ENCODE measurements at regions not wholly inside any gene's neighbourhood (a gene's known extent, or its start where the extent isn't known, plus 50 kb on each side); places are given as distances from the start of the nearest gene placed in this dataset.

DNA sequence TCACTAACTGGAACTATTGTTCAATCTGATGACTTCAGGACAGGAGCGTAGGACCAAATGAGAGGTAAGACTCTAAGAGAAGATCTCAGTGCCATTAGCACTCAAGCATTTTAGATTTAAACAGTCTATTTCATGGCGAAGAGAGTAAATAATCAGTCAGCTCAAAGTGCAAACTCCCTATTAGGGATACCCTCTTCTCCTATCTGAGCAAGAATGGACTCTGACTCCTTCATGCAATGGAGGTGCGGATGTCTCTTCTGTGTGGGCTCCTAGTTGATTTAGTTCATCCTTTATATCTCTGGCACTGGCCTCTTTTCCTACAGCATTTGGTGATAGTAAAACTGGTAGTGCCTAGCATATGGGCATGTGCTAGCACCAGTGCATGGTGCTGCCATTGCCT is 144.6 kb downstream of the SMC2 start:
- TF ChIP-seq, protein P1, sequence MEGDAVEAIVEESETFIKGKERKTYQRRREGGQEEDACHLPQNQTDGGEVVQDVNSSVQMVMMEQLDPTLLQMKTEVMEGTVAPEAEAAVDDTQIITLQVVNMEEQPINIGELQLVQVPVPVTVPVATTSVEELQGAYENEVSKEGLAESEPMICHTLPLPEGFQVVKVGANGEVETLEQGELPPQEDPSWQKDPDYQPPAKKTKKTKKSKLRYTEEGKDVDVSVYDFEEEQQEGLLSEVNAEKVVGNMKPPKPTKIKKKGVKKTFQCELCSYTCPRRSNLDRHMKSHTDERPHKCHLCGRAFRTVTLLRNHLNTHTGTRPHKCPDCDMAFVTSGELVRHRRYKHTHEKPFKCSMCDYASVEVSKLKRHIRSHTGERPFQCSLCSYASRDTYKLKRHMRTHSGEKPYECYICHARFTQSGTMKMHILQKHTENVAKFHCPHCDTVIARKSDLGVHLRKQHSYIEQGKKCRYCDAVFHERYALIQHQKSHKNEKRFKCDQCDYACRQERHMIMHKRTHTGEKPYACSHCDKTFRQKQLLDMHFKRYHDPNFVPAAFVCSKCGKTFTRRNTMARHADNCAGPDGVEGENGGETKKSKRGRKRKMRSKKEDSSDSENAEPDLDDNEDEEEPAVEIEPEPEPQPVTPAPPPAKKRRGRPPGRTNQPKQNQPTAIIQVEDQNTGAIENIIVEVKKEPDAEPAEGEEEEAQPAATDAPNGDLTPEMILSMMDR (IDR thresholded peaks at IDR 0.05), result no peak
- Histone ChIP-seq H3K9me3 (ENCODE audit: control insufficient read depth, insufficient read depth, low read length) (no peaks in the 10 kb centered on the region), H3K27ac (ENCODE audit: low read length) (no peak overlapping the region), H3K27me3 (ENCODE audit: control insufficient read depth, insufficient read depth, low read length) (no peaks in the 10 kb centered on the region), H3K4me1 (ENCODE audit: control insufficient read depth, insufficient read depth, low read length) (no peaks in the 10 kb centered on the region), H3K4me3 (ENCODE audit: low read length) (no peak overlapping the region), H3K36me3 (ENCODE audit: control insufficient read depth, insufficient read depth, low read length) (no peaks in the 10 kb centered on the region)
- intact Hi-C loops (cut with micrococcal nuclease), result no loop called here
- Mint-ChIP-seq H3K36me3 (no peaks in the 10 kb centered on the region), H3K27ac (no peak overlapping the region), H3K4me1 (no peaks in the 10 kb centered on the region), H3K27me3 (ENCODE audit: low read depth in 2 of 2) (no peaks in the 10 kb centered on the region), H3K4me3 (no peak overlapping the region), H3K9me3 (peaks cover 2 to 4% of the 10 kb centered on the region in 2 donors)
- DNase-seq (no peak), ATAC-seq (no peak)
- 75% methylated on average over 1 of the region's 3 CpGs for WGBS (ENCODE audit: insufficient coverage)

DNA sequence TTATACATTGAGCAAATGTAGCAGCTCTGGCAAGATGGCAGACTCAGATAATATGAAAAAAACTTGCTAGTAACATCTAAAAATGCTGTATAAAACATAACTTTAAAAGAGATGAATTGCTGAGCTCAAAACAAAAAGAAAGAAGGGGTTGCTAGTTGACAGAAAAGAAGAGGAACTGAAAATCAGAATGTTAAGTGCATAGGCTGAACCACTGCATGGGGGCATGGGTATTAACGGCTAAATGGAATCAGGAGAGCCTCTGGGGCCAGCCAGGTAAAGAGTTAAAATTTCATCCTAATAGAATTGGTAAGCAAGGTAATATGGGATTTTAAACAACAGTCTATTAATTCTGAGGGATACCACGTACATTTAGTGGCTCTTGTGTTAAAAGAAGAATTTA is 146.8 kb downstream of the SMC2 start:
- Histone ChIP-seq H3K36me3 (ENCODE audit: control insufficient read depth, insufficient read depth, low read length) (no peaks in the 10 kb centered on the region), H3K4me1 (ENCODE audit: control insufficient read depth, insufficient read depth, low read length) (no peaks in the 10 kb centered on the region), H3K27ac (ENCODE audit: low read length) (no peak overlapping the region), H3K9me3 (ENCODE audit: control insufficient read depth, insufficient read depth, low read length) (no peaks in the 10 kb centered on the region), H3K27me3 (ENCODE audit: control insufficient read depth, insufficient read depth, low read length) (no peaks in the 10 kb centered on the region), H3K4me3 (ENCODE audit: low read length) (no peak overlapping the region)
- ATAC-seq, result no peak
- H3K9me3 Mint-ChIP-seq, result peaks cover 4 to 5% of the 10 kb centered on the region in 2 donors
- H3K4me3 Mint-ChIP-seq, result no peak overlapping the region
- H3K36me3 Mint-ChIP-seq, result no peaks in the 10 kb centered on the region
- no peak overlapping the region for H3K27ac Mint-ChIP-seq
- no peaks in the 10 kb centered on the region for H3K4me1 Mint-ChIP-seq
- H3K27me3 Mint-ChIP-seq (ENCODE audit: low read depth in 2 of 2), result no peaks in the 10 kb centered on the region
- no peak for DNase-seq
- TF ChIP-seq, protein P1 (IDR thresholded peaks at IDR 0.05), result no peak
- 53% methylated on average over 2 of the region's 2 CpGs for WGBS (ENCODE audit: insufficient coverage)
- intact Hi-C loops (cut with micrococcal nuclease), result no loop called here

DNA sequence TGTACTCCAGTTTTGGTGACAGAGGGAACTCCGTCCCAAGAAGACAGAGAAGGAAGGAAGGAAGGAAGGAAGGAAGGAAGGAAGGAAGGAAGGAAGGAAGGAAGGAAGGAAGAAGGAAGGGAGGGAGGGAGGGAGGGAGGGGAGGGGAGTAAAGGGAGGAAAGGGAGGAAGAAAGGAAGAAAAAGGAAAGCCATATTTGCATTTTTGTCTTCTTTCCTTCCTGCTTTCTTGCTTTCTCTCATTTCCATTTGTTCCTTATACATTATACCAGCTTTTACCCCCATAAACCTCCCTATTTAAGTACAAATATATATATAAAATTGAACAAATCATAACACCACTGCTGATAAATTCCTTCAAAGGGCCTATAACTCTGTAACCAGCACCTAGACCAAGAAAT is 151.8 kb downstream of the SMC2 start:
- Histone ChIP-seq H3K27ac (ENCODE audit: low read length) (no peak overlapping the region), H3K4me3 (ENCODE audit: low read length) (no peak overlapping the region), H3K9me3 (ENCODE audit: control insufficient read depth, insufficient read depth, low read length) (no peaks in the 10 kb centered on the region), H3K27me3 (ENCODE audit: control insufficient read depth, insufficient read depth, low read length) (no peaks in the 10 kb centered on the region), H3K4me1 (ENCODE audit: control insufficient read depth, insufficient read depth, low read length) (no peaks in the 10 kb centered on the region), H3K36me3 (ENCODE audit: control insufficient read depth, insufficient read depth, low read length) (no peaks in the 10 kb centered on the region)
- no peaks in the 10 kb centered on the region for H3K36me3 Mint-ChIP-seq
- no peaks in the 10 kb centered on the region for H3K4me1 Mint-ChIP-seq
- DNase-seq (no peak), ATAC-seq (no peak)
- no peak overlapping the region for H3K4me3 Mint-ChIP-seq
- no peak overlapping the region for H3K27ac Mint-ChIP-seq
- 20% methylated on average over 1 of the region's 1 CpG for WGBS (ENCODE audit: insufficient coverage)
- intact Hi-C loops (cut with micrococcal nuclease), result no loop called here
- no peaks in the 10 kb centered on the region for H3K27me3 Mint-ChIP-seq (ENCODE audit: low read depth in 2 of 2)
- peaks cover 5 to 12% of the 10 kb centered on the region in 2 donors for H3K9me3 Mint-ChIP-seq
- TF ChIP-seq, protein P1 (IDR thresholded peaks at IDR 0.05), result no peak

DNA sequence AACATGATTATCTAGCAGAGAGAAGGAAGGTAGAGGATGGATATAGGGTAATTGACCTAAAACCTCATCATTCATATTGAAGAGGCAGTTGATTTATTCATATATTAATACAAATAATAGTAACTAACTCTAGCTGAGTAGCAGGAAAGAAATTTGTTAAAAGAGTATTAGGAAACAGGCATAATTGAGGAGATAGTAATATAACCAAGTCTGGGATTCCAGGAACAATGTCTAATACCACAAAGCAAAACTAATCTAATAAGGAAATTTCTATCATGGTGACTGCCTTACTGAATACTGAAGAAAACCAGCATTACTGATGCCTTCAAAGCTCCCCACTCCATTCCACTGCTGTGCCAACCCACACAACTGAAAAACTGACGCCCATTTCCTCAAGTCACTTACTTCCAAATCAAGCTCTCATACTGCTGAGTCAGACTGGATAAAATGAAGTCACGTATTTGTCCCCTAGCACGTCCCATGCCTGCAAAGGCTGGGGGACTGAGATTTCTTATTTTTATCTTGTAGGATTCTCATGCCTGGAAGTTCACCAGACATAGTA is 153.9 kb downstream of the SMC2 start:
- TF ChIP-seq, protein P1 (IDR thresholded peaks at IDR 0.05), result no peak
- H3K27ac ChIP-seq (ENCODE audit: low read length), result no peak overlapping the region
- no peak overlapping the region for H3K4me3 ChIP-seq (ENCODE audit: low read length)
- WGBS (ENCODE audit: insufficient coverage), result 79% methylated on average over 3 of the region's 3 CpGs
- Mint-ChIP-seq H3K27me3 (ENCODE audit: low read depth in 2 of 2) (no peaks in the 10 kb centered on the region), H3K9me3 (peaks cover 5 to 19% of the 10 kb centered on the region in 2 donors), H3K4me3 (no peak overlapping the region), H3K4me1 (no peaks in the 10 kb centered on the region), H3K27ac (no peak overlapping the region), H3K36me3 (no peaks in the 10 kb centered on the region)
- ATAC-seq (no peak), DNase-seq (no peak)
- no peaks in the 10 kb centered on the region for H3K36me3 ChIP-seq (ENCODE audit: control insufficient read depth, insufficient read depth, low read length)
- no peaks in the 10 kb centered on the region for H3K27me3 ChIP-seq (ENCODE audit: control insufficient read depth, insufficient read depth, low read length)
- H3K9me3 ChIP-seq (ENCODE audit: control insufficient read depth, insufficient read depth, low read length), result no peaks in the 10 kb centered on the region
- H3K4me1 ChIP-seq (ENCODE audit: control insufficient read depth, insufficient read depth, low read length), result no peaks in the 10 kb centered on the region
- intact Hi-C loops (cut with micrococcal nuclease), result no loop called here
